Common myeloid progenitor, CD34-positive (primary cell): ENCODE measurements at regions not wholly inside any gene's neighbourhood (a gene's known extent, or its start where the extent isn't known, plus 50 kb on each side); places are given as distances from the start of the nearest gene placed in this dataset.

ENCODE experiments used
- CTCF ChIA-PET: fragments of 350-600 bp; sonication (Branson Sonifier 250); formaldehyde crosslinking; loops from one replicate; lab custom pipeline; 2021; ENCODE audit warnings: antibody characterized with exemption; lab: Charles Lee
- POLR2A ChIA-PET: fragments of 350-600 bp; sonication (Branson Sonifier 250); formaldehyde crosslinking; loops from one replicate; lab custom pipeline; 2021; ENCODE audit warnings: antibody characterized with exemption; lab: Charles Lee
- DNase-seq, 3 donors: peaks; one replicate each; pipeline versions ENCODE4 v3.0.0 to v3.0.0-alpha.2; 2013
- H3K27ac ChIP-seq, 2 experiments: 1 replicate in 1 of 2; 2 replicates in 1 of 2; pipeline ENCODE4 v1.7.0; 2013; ENCODE audit warnings: inconsistent platforms in 2 of 2, low read length in 2 of 2, mild to moderate bottlenecking in 2 of 2, low read depth in 1 of 2, moderate library complexity in 1 of 2; ENCODE audit not compliant: severe bottlenecking in 2 of 2, insufficient read depth in 1 of 2, poor library complexity in 1 of 2
- H3K27me3 ChIP-seq, 5 experiments: replicated peaks in 2 of 5; 1 replicate in 3 of 5; 2 replicates in 2 of 5; pipeline versions ENCODE4 v1.6.1 to v1.7.0; 2013; ENCODE audit warnings: low read length in 4 of 5, mild to moderate bottlenecking in 2 of 5, moderate library complexity in 2 of 5, inconsistent platforms in 1 of 5; ENCODE audit not compliant: insufficient read depth in 5 of 5, control insufficient read depth in 4 of 5
- H3K36me3 ChIP-seq, 4 experiments: 1 replicate in 2 of 4; 2 replicates in 2 of 4; pipeline versions ENCODE4 v1.6.1 to v1.7.0; 2013; ENCODE audit warnings: low read length in 3 of 4, control low read depth in 1 of 4, mild to moderate bottlenecking in 1 of 4; ENCODE audit not compliant: control insufficient read depth in 4 of 4, insufficient read depth in 4 of 4
- H3K4me1 ChIP-seq, 4 experiments: 1 replicate in 3 of 4; 2 replicates in 1 of 4; pipeline versions ENCODE4 v1.6.1 to v1.7.1; 2013; ENCODE audit warnings: low read length in 3 of 4, mild to moderate bottlenecking in 3 of 4, control low read depth in 1 of 4, inconsistent platforms in 1 of 4, moderate library complexity in 1 of 4; ENCODE audit not compliant: control insufficient read depth in 4 of 4, insufficient read depth in 4 of 4; ENCODE audit errors: control extremely low read depth in 1 of 4
- H3K4me3 ChIP-seq, 7 experiments: 1 replicate in 4 of 7; 2 replicates in 3 of 7; pipeline versions ENCODE4 v1.5.1 to v1.7.0; 2013; ENCODE audit warnings: mild to moderate bottlenecking in 7 of 7, low read length in 6 of 7, moderate library complexity in 6 of 7, inconsistent platforms in 2 of 7, low read depth in 2 of 7, control low read depth in 1 of 7; ENCODE audit not compliant: insufficient read depth in 4 of 7, control insufficient read depth in 1 of 7; ENCODE audit errors: extremely low read depth in 1 of 7
- H3K9me3 ChIP-seq, 5 experiments: 1 replicate in 4 of 5; 2 replicates in 1 of 5; pipeline versions ENCODE4 v1.6.1 to v1.7.1; 2013; ENCODE audit warnings: low read length in 4 of 5, mild to moderate bottlenecking in 2 of 5, inconsistent platforms in 1 of 5, low read depth in 1 of 5, moderate library complexity in 1 of 5; ENCODE audit not compliant: control insufficient read depth in 4 of 5, insufficient read depth in 2 of 5; ENCODE audit errors: control extremely low read depth in 1 of 5
- WGBS: methylation state at CpG from one replicate; pipeline ENCODE4 v1.1.5; 2013; ENCODE audit not compliant: insufficient coverage; 5-methylcytosine and 5-hydroxymethylcytosine counted together

DNA sequence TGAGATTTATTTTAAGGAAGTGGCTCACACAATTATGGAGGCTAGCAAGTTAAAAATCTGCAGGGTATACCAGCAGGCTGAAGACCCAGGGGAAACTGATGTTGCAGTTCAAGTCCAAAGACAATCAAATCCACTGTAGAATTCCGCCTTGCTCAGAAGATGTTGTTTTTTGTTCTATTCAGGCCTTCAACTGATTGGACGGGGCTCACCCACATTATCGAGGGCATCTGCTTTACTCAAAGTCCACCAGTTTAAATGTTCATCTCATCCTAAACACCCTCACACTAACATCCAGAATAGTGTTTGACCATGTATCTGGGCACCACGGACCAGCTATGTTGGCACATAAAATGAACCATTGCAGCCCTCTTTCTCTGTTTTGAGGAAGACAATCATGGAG lies 211.2 kb upstream of the GPR26 start:
- WGBS, result 92% methylated on average over 2 of the region's 4 CpGs
- ChIA-PET CTCF (no interaction called here), POLR2A (no interaction called here)
- Histone ChIP-seq H3K27ac (no peak overlapping the region), H3K4me1 (no peaks in the 10 kb centered on the region), H3K27me3 (peaks cover 0 to 21% (median 5%) of the 10 kb centered on the region in 5 experiments), H3K9me3 (no peaks in the 10 kb centered on the region), H3K4me3 (no peak overlapping the region), H3K36me3 (no peaks in the 10 kb centered on the region)
- no peak for DNase-seq

DNA sequence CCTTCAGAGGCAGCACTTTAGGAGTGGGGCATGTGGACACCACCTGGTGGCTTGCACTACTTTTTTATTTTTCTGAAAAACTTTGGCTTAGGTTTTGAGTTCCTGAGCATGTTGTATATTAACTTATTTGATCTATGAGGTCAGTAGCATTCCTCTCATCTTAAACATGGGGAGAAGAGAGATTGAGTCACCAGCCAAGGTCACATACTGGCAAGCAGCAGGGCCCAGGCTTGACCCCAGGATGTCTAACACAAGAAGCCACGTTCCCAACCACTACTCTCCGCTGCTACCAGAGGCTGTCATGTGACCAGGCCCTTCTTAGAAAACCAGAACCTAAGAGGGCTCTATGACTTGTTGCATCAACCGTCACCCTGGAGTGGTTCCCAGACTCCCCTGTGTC lies 210.3 kb upstream of the GPR26 start:
- ChIA-PET CTCF (no interaction called here), POLR2A (no interaction called here)
- Histone ChIP-seq H3K9me3 (no peaks in the 10 kb centered on the region), H3K4me1 (no peaks in the 10 kb centered on the region), H3K4me3 (no peak overlapping the region), H3K27ac (no peak overlapping the region), H3K36me3 (no peaks in the 10 kb centered on the region), H3K27me3 (peaks cover 0 to 20% (median 5%) of the 10 kb centered on the region in 5 experiments)
- WGBS, result 94% methylated on average over 3 of the region's 3 CpGs
- DNase-seq, result no peak

DNA sequence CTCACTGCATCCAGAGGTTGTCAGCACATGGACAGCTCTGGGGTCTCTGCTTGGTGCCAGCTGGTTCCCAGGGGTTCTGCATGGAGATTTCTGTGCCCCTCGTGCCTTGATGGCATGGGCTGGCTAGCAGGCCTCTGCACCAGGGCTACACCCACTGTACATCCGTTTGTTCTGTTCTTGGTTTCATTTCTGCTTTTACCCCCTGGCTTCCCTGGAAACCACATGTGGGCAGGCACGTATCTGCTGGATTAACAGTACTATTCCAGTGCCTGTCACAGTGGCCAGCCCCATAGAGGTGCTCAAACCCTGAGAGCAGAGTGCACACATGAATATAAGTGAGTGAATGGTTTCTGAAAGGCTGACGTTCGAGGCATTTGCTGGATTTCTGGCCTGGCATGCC lies 207.2 kb upstream of the GPR26 start:
- H3K4me1 ChIP-seq, result no peaks in the 10 kb centered on the region
- H3K36me3 ChIP-seq, result no peaks in the 10 kb centered on the region
- ChIA-PET CTCF (no interaction called here), POLR2A (no interaction called here)
- H3K9me3 ChIP-seq, result no peaks in the 10 kb centered on the region
- WGBS, result 84% methylated on average over 4 of the region's 5 CpGs
- DNase-seq, result no peak
- no peak overlapping the region for H3K4me3 ChIP-seq
- H3K27ac ChIP-seq, result no peak overlapping the region
- peaks cover 0 to 7% (median 0%) of the 10 kb centered on the region in 5 experiments for H3K27me3 ChIP-seq

DNA sequence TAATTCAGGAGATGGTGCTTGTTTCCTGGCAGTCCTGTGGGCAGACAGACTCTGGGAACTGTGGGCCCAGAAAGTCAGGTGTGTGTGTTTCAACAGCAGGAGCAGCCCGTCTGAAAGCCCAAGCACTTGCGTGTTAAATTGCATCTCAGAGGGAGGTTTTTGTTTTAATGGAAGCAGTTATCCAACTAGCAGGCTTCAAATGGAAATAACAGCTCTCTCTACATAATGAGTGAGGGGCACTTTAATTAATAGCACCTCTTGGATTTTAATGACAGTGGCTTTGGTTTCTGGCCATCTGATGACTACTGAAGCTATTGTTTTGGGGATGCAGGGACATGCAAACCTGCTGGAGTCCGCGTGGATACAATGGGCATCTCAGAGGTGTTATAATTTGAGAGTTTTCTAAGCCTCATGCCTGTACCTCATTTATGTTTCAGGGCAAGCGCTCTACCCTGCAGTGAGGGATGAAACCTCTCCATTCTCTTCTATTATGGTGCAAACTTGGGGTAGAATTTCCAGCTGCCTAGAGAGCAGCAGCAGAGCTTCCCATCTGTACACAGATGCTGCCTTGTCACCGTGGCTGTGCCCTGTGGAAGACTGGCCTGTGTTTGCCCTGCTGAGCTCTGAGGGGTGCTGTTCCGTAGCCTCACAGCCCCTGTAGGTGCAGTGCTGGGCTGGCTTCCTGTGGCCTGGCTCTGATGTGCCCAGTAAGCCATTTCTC lies 206.6 kb upstream of the GPR26 start:
- WGBS, result 80% methylated on average over 4 of the region's 7 CpGs
- ChIA-PET POLR2A (no interaction called here), CTCF (no interaction called here)
- no peaks in the 10 kb centered on the region for H3K9me3 ChIP-seq
- no peaks in the 10 kb centered on the region for H3K4me1 ChIP-seq
- no peak for DNase-seq
- H3K27ac ChIP-seq, result no peak overlapping the region
- H3K27me3 ChIP-seq, result peaks cover 0 to 5% (median 0%) of the 10 kb centered on the region in 5 experiments
- no peaks in the 10 kb centered on the region for H3K36me3 ChIP-seq
- H3K4me3 ChIP-seq, result no peak overlapping the region

DNA sequence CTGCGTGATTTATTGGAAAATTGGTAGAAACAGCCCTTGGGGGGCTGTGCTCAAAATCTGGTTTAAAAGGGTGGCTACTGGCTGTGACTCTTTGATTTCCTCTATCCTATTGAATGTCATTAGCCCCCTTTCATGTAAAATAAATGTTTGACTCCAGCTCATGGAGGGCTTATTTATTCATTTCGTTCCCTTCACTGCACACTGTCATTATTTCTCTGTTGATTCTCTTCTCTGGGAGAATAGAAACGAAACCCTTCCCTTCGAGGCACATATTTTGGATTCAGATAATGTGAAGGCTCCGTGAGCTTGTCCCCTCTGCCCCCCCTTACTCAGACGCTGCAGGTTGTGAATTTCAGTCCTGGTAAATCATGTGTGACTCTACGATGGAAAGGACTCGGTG lies 203.9 kb upstream of the GPR26 start:
- Histone ChIP-seq H3K27ac (no peak overlapping the region), H3K4me1 (no peaks in the 10 kb centered on the region), H3K9me3 (no peaks in the 10 kb centered on the region), H3K4me3 (no peak overlapping the region), H3K27me3 (no peaks in the 10 kb centered on the region), H3K36me3 (no peaks in the 10 kb centered on the region)
- WGBS, result 90% methylated on average over 5 of the region's 8 CpGs
- ChIA-PET CTCF (no interaction called here), POLR2A (no interaction called here)
- no peak for DNase-seq

DNA sequence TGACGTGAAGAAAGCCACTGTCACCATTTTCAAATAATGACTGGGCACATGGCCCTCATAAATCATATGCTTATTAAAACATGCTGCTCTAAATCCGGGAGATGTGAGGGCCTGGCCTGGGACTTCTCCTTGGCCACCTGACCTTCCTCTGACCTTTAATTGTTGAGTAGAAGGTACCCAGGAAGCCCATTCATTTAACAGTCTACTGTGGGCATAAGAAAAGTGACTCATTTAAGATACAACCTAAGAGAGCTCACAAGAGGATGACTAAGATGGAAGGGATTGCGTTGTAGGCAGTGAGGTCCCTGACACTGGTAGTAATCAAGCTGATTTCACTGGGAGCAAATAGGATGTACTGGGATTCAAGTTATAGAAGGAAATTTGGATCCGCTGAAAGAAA lies 203.4 kb upstream of the GPR26 start:
- no peaks in the 10 kb centered on the region for H3K36me3 ChIP-seq
- ChIA-PET POLR2A (no interaction called here), CTCF (no interaction called here)
- H3K4me3 ChIP-seq, result no peak overlapping the region
- no peaks in the 10 kb centered on the region for H3K4me1 ChIP-seq
- H3K9me3 ChIP-seq, result no peaks in the 10 kb centered on the region
- WGBS, result 100% methylated on average over 1 of the region's 4 CpGs
- H3K27ac ChIP-seq, result no peak overlapping the region
- H3K27me3 ChIP-seq, result no peaks in the 10 kb centered on the region
- no peak for DNase-seq

DNA sequence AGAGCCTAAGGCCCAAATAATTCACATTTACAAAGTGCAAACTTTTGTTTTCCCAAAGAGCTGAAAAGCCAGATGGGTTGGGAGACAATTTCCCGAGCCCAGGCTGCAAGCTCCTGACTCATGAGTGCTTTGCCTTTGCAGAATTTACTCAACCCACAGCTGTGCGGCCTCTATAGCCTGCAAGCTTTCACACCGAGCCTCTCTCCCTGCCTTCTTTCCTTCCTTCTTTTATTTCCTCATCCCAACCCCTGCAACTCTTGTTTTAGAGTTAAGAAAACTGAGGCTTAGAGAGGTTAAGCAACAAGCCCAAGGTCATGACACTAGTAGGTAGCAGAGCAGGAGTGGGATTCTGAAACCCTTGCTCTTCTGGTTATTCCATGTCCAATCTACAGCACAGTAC lies 203.0 kb upstream of the GPR26 start:
- WGBS, result 45% methylated on average over 2 of the region's 3 CpGs
- POLR2A ChIA-PET, result no interaction called here

More for the DNA sequence above, 203.0 kb upstream of the GPR26 start:
- DNase-seq, result no peak
- Histone ChIP-seq H3K4me3 (no peak overlapping the region), H3K36me3 (no peaks in the 10 kb centered on the region), H3K27ac (no peak overlapping the region), H3K27me3 (no peaks in the 10 kb centered on the region), H3K9me3 (no peaks in the 10 kb centered on the region), H3K4me1 (no peaks in the 10 kb centered on the region)
- CTCF ChIA-PET, result no interaction called here
